HCT116 (cell line): ENCODE measurements at regions not wholly inside any gene's neighbourhood (a gene's known extent, or its start where the extent isn't known, plus 50 kb on each side); places are given as distances from the start of the nearest gene placed in this dataset.

Experiments
- ATAC-seq: fragments of 200-7000 bp; cut with Tn5 transposase; 2 replicates; pipeline ENCODE4 v1.9.1; 2020; ENCODE audit warnings: mild to moderate bottlenecking, moderate library complexity
- BruUV-seq: library from RNA; stranded (reverse); fragments of 400-500 nt; replicated peaks from 2 replicates; lab custom pipeline; 2021; lab: Mats Ljungman, UMichigan
- CTCF ChIA-PET: fragments of 300-600 bp; sonication (Branson Sonifier 250); formaldehyde crosslinking; loops from one replicate; lab custom pipeline; 2021; ENCODE audit warnings: antibody characterized with exemption; lab: Charles Lee
- POLR2A ChIA-PET: fragments of 300-600, 350-600 bp; sonication (Branson Sonifier 250); formaldehyde crosslinking; loops from one replicate; lab custom pipeline; 2021; ENCODE audit warnings: antibody characterized with exemption; lab: Charles Lee
- RAD21 ChIA-PET, 2 experiments: fragments of 300-600 bp; sonication (Branson Sonifier 250); formaldehyde crosslinking; loops; one replicate each; lab custom pipeline; 2023; ENCODE audit warnings: low total read pairs in 2 of 2; ENCODE audit not compliant: uncharacterized antibody in 2 of 2, unreplicated experiment in 2 of 2, low non-redundant PET in 1 of 2; lab: Charles Lee
- DNase-seq: peaks from one replicate; pipeline ENCODE4 v3.0.0-alpha.2; 2010; ENCODE audit warnings: low read depth, low spot score
- H2AFZ ChIP-seq: fragments of 200-600 bp; shearing (Covaris generic), sonication (generic); 2 replicates; pipeline ENCODE4 v1.6.1; 2017; ENCODE audit warnings: low read depth, mixed run types, mixed read lengths, antibody characterized with exemption, low read length; ENCODE audit not compliant: poor library complexity, severe bottlenecking
- H3K27ac ChIP-seq: 2 replicates; pipeline ENCODE4 v1.5.1; 2012; ENCODE audit warnings: low read depth, low read length
- H3K27me3 ChIP-seq: fragments of 200-600 bp; sonication (generic); 2 replicates; pipeline ENCODE4 v1.6.1; 2016; ENCODE audit warnings: mixed run types, low read length, mixed read lengths; ENCODE audit not compliant: insufficient read depth
- H3K36me3 ChIP-seq, 2 experiments: fragments of 200-500 bp in 1 of 2; fragments of 200-600 bp in 1 of 2; sonication (Bioruptor generic) in 1 of 2; sonication (generic) in 1 of 2; 2 replicates each; pipeline versions ENCODE4 v1.5.1 to v1.6.1; 2014 to 2016; ENCODE audit warnings: low read length in 2 of 2, inconsistent platforms in 1 of 2, mixed read lengths in 1 of 2, mixed run types in 1 of 2; ENCODE audit not compliant: insufficient read depth in 2 of 2, control insufficient read depth in 1 of 2
- H3K4me1 ChIP-seq, 2 experiments: fragments of 200-600 bp in 1 of 2; sonication (generic) in 1 of 2; 2 replicates each; pipeline versions ENCODE4 v1.5.1 to v1.6.1; 2012 to 2017; ENCODE audit warnings: low read length in 2 of 2, inconsistent platforms in 1 of 2, mild to moderate bottlenecking in 1 of 2, mixed read lengths in 1 of 2, mixed run types in 1 of 2, moderate library complexity in 1 of 2; ENCODE audit not compliant: insufficient read depth in 2 of 2, control insufficient read depth in 1 of 2
- H3K4me2 ChIP-seq: fragments of 200-600 bp; sonication (generic); 2 replicates; pipeline ENCODE4 v1.6.1; 2017; ENCODE audit warnings: mixed run types, low read length, mixed read lengths
- H3K4me3 ChIP-seq, 2 experiments: fragments of 200-600 bp in 1 of 2; sonication (generic) in 1 of 2; replicated peaks in 1 of 2; 2 replicates each; pipeline ENCODE4 v1.5.1; 2011 to 2016; ENCODE audit warnings: low read length in 2 of 2, control low read depth in 1 of 2, low read depth in 1 of 2, mild to moderate bottlenecking in 1 of 2, mixed read lengths in 1 of 2, mixed run types in 1 of 2
- H3K79me2 ChIP-seq: fragments of 200-600 bp; sonication (generic); 2 replicates; pipeline ENCODE4 v1.6.1; 2017; ENCODE audit warnings: mild to moderate bottlenecking, mixed run types, low read length, moderate library complexity, mixed read lengths; ENCODE audit not compliant: insufficient read depth
- H3K9ac ChIP-seq: fragments of 200-600 bp; sonication (generic); 2 replicates; pipeline ENCODE4 v1.6.1; 2016; ENCODE audit warnings: low read length, mixed read lengths
- H3K9me2 ChIP-seq: fragments of 200-600 bp; sonication (generic), shearing (Covaris generic); 2 replicates; pipeline ENCODE4 v1.6.1; 2017; ENCODE audit warnings: mixed run types, mild to moderate bottlenecking, moderate library complexity; ENCODE audit not compliant: insufficient read depth
- H3K9me3 ChIP-seq, 2 experiments: fragments of 200-500 bp in 1 of 2; fragments of 200-600 bp in 1 of 2; sonication (Bioruptor generic) in 1 of 2; sonication (generic) in 1 of 2; 2 replicates each; pipeline ENCODE4 v1.6.1; 2014 to 2017; ENCODE audit warnings: low read length in 2 of 2, mixed read lengths in 2 of 2, inconsistent platforms in 1 of 2, low read depth in 1 of 2, mild to moderate bottlenecking in 1 of 2, mixed run types in 1 of 2, moderate library complexity in 1 of 2; ENCODE audit not compliant: control insufficient read depth in 1 of 2, insufficient read depth in 1 of 2
- H4K20me1 ChIP-seq: fragments of 200-600 bp; sonication (generic), shearing (Covaris generic); 2 replicates; pipeline ENCODE4 v1.6.1; 2017; ENCODE audit warnings: mixed run types, mild to moderate bottlenecking, moderate library complexity; ENCODE audit not compliant: insufficient read depth
- CEBPB ChIP-seq: IDR thresholded peaks from 2 replicates; pipeline ENCODE4 v1.6.1; 2012; ENCODE audit warnings: low read depth
- ELF1 ChIP-seq: IDR thresholded peaks from 2 replicates; pipeline ENCODE4 v1.6.1; 2012; ENCODE audit warnings: low read depth, borderline replicate concordance
- EZH2phosphoT487 ChIP-seq: fragments of 200-600 bp; IDR thresholded peaks from 2 replicates; pipeline ENCODE4 v1.6.1; 2018; ENCODE audit warnings: antibody characterized with exemption, borderline replicate concordance
- MAX ChIP-seq: IDR thresholded peaks from 2 replicates; pipeline ENCODE4 v1.6.1; 2012
- TCF7L2 ChIP-seq: IDR thresholded peaks from 2 replicates; pipeline ENCODE4 v1.7.0; 2011; ENCODE audit warnings: borderline replicate concordance, inconsistent platforms; ENCODE audit not compliant: insufficient read depth, insufficient read length; ENCODE audit errors: extremely low read depth
- intact Hi-C: fragments of 100-400 bp; cut with micrococcal nuclease; formaldehyde crosslinking; loops from 2 replicates; pipeline ENCODE4 v1.10.0; 2022

GRCh38 chr3:71850654-71851053 lies 65.7 kb upstream of the PROK2 start:
- Histone ChIP-seq H3K4me1 (no peaks in the 10 kb centered on the region), H3K9ac (no peak overlapping the region), H3K36me3 (no peaks in the 10 kb centered on the region), H3K4me2 (no peak overlapping the region), H3K4me3 (no peak overlapping the region), H3K9me2 (no peaks in the 10 kb centered on the region), H2AFZ (no peak overlapping the region), H3K27ac (no peak overlapping the region), H4K20me1 (no peaks in the 10 kb centered on the region), H3K79me2 (no peaks in the 10 kb centered on the region), H3K9me3 (no peaks in the 10 kb centered on the region), H3K27me3 (peaks cover 4% of the 10 kb centered on the region)
- RAD21 ChIA-PET, result no interaction called here
- intact Hi-C loops, result loop anchor here (10.0 kb wide), 1 partner anchor 1786 kb away; no protein-coding TSS in a partner anchor
- DNase-seq (no peak), ATAC-seq (no peak)
- no peak for TF ChIP-seq TCF7L2
- TF ChIP-seq ELF1, result no peak
- no peak for TF ChIP-seq MAX
- no peak for TF ChIP-seq EZH2phosphoT487
- CTCF ChIA-PET, result no interaction called here
- BruUV-seq, result no TSS peak
- POLR2A ChIA-PET, result no interaction called here

GRCh38 chr3:71849681-71850080 lies 64.7 kb upstream of the PROK2 start:
- POLR2A ChIA-PET, result no interaction called here
- H3K9me3 ChIP-seq, result no peaks in the 10 kb centered on the region
- ATAC-seq (no peak), DNase-seq (no peak)
- no peaks in the 10 kb centered on the region for H3K4me1 ChIP-seq
- H3K27me3 ChIP-seq, result peaks cover 8% of the 10 kb centered on the region
- H3K79me2 ChIP-seq, result no peaks in the 10 kb centered on the region
- BruUV-seq, result no TSS peak
- H3K9me2 ChIP-seq, result no peaks in the 10 kb centered on the region
- H3K4me2 ChIP-seq, result no peak overlapping the region
- intact Hi-C loops, result loop anchor here (10.0 kb wide), 1 partner anchor 1785 kb away; no protein-coding TSS in a partner anchor
- H4K20me1 ChIP-seq, result no peaks in the 10 kb centered on the region
- no peak overlapping the region for H3K4me3 ChIP-seq
- no peak for TF ChIP-seq CEBPB
- RAD21 ChIA-PET, result no interaction called here
- H3K27ac ChIP-seq, result no peak overlapping the region
- no peak overlapping the region for H3K9ac ChIP-seq
- H3K36me3 ChIP-seq, result no peaks in the 10 kb centered on the region
- CTCF ChIA-PET, result no interaction called here
- H2AFZ ChIP-seq, result no peak overlapping the region
